Colonic mucosa (tissue), 4 donors: ENCODE measurements at regions not wholly inside any gene's neighbourhood (a gene's known extent, or its start where the extent isn't known, plus 50 kb on each side); places are given as distances from the start of the nearest gene placed in this dataset.

Experiments used
- DNase-seq: peaks from one replicate; pipeline ENCODE4 v3.0.0-alpha.2; 2020
- H3K27ac ChIP-seq: fragments of 200-600 bp; one replicate; pipeline ENCODE4 v1.8.0; 2021
- H3K27me3 ChIP-seq: fragments of 200-600 bp; one replicate; pipeline ENCODE4 v1.8.0; 2021
- H3K36me3 ChIP-seq: fragments of 200-600 bp; one replicate; pipeline ENCODE4 v1.8.0; 2021
- H3K4me1 ChIP-seq: fragments of 200-600 bp; one replicate; pipeline ENCODE4 v1.8.0; 2021; ENCODE audit warnings: mild to moderate bottlenecking
- H3K4me3 ChIP-seq: fragments of 200-600 bp; one replicate; pipeline ENCODE4 v1.8.0; 2021
- H3K9ac ChIP-seq, 2 donors: one replicate each; pipeline ENCODE4 v1.7.0; 2013; ENCODE audit warnings: control low read depth in 2 of 2, low read depth in 2 of 2, low read length in 2 of 2
- H3K9me3 ChIP-seq: fragments of 200-600 bp; one replicate; pipeline ENCODE4 v1.8.0; 2021
- CTCF ChIP-seq: fragments of 200-600 bp; IDR thresholded peaks from one replicate; pipeline ENCODE4 v1.8.0; 2022; ENCODE audit warnings: antibody characterized with exemption, mild to moderate bottlenecking
- intact Hi-C: fragments of 100-400 bp; cut with DNase I; formaldehyde crosslinking; loops from one replicate; pipeline ENCODE4 v1.14.1; 2022
- donor health status: healthy.
- donor health status: DM: no; HTN: no; CAD: no.
- donor health status: DM: no; HTN: no; CAD: no.

GRCh38 chr5:159419576-159419975 is 89.3 kb upstream of the IL12B start:
- Histone ChIP-seq H3K4me3 (no peak overlapping the region), H3K27me3 (no peaks in the 10 kb centered on the region), H3K36me3 (no peaks in the 10 kb centered on the region), H3K9me3 (no peaks in the 10 kb centered on the region), H3K4me1 (no peaks in the 10 kb centered on the region), H3K27ac (no peak overlapping the region), H3K9ac (no peak overlapping the region)
- DNase-seq, result no peak
- intact Hi-C loops, result no loop called here
- no peak for TF ChIP-seq CTCF

GRCh38 chr5:159420940-159421339 is 90.7 kb upstream of the IL12B start:
- TF ChIP-seq CTCF, result no peak
- Histone ChIP-seq H3K36me3 (no peaks in the 10 kb centered on the region), H3K27ac (no peak overlapping the region), H3K4me1 (no peaks in the 10 kb centered on the region), H3K27me3 (no peaks in the 10 kb centered on the region), H3K9ac (no peak overlapping the region), H3K9me3 (no peaks in the 10 kb centered on the region), H3K4me3 (no peak overlapping the region)
- no peak for DNase-seq
- intact Hi-C loops, result no loop called here

DNA sequence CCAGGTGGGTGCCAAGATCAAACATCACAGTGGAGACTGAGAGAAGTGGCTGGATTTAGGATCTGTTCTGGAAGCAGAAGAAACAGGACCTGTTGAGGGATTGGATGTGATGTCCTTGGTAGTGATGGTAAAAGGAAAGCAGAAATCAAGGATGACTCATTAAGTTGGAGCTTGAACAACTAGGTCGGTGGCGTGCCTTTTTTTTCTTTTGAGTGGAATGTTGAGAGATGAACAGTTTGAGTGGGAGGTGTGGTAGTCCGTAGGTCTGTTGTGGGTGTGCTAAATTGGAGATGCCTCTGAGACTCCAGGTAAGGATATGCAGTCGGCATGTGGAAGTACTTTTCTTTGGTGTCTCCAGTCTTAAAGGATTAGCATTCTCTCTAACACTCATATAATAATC is 92.1 kb upstream of the IL12B start:
- no peak for DNase-seq
- H3K9me3 ChIP-seq, result no peaks in the 10 kb centered on the region

GRCh38 chr5:159422910-159423309 is 92.6 kb upstream of the IL12B start:
- Histone ChIP-seq H3K9me3 (no peaks in the 10 kb centered on the region), H3K27ac (no peak overlapping the region), H3K4me3 (no peak overlapping the region), H3K9ac (no peak overlapping the region), H3K4me1 (no peaks in the 10 kb centered on the region), H3K27me3 (no peaks in the 10 kb centered on the region), H3K36me3 (no peaks in the 10 kb centered on the region)
- DNase-seq, result no peak
- TF ChIP-seq CTCF, result no peak
- intact Hi-C loops, result no loop called here

More for the DNA sequence above, 92.1 kb upstream of the IL12B start:
- Histone ChIP-seq H3K9ac (no peak overlapping the region), H3K4me1 (no peaks in the 10 kb centered on the region), H3K4me3 (no peak overlapping the region), H3K36me3 (no peaks in the 10 kb centered on the region), H3K27me3 (no peaks in the 10 kb centered on the region), H3K27ac (no peak overlapping the region)
- no peak for TF ChIP-seq CTCF
- intact Hi-C loops, result no loop called here

- Histone ChIP-seq H3K9ac (no peak overlapping the region), H3K9me3 (no peaks in the 10 kb centered on the region), H3K4me3 (no peak overlapping the region), H3K27me3 (no peaks in the 10 kb centered on the region), H3K27ac (no peak overlapping the region), H3K36me3 (no peaks in the 10 kb centered on the region), H3K4me1 (no peaks in the 10 kb centered on the region)
- DNase-seq, result no peak
- TF ChIP-seq CTCF, result no peak
- intact Hi-C loops, result no loop called here
Observed at GRCh38 chr5:159424123-159424522, 93.8 kb upstream of the IL12B start.

GRCh38 chr5:159426694-159427093 is 96.4 kb upstream of the IL12B start:
- Histone ChIP-seq H3K4me3 (no peak overlapping the region), H3K36me3 (no peaks in the 10 kb centered on the region), H3K9ac (no peak overlapping the region), H3K4me1 (no peaks in the 10 kb centered on the region), H3K27me3 (no peaks in the 10 kb centered on the region), H3K27ac (no peak overlapping the region), H3K9me3 (no peaks in the 10 kb centered on the region)
- no peak for TF ChIP-seq CTCF
- intact Hi-C loops, result no loop called here
- no peak for DNase-seq
